Peyer's patch (tissue), 4 donors: ENCODE measurements at regions not wholly inside any gene's neighbourhood (a gene's known extent, or its start where the extent isn't known, plus 50 kb on each side); places are given as distances from the start of the nearest gene placed in this dataset.

Source experiments
- CTCF ChIP-seq, 6 experiments: fragments of 450-650 bp in 4 of 6; fragments of 200-600 bp in 2 of 6; sonication (generic) in 1 of 6; IDR thresholded peaks; one replicate each; pipeline ENCODE4 v1.5.1; 2017 to 2019; ENCODE audit warnings: antibody characterized with exemption in 6 of 6, mild to moderate bottlenecking in 3 of 6, moderate library complexity in 1 of 6
- POLR2A ChIP-seq, 2 donors: fragments of 450-650 bp; IDR thresholded peaks; one replicate each; pipeline ENCODE4 v1.5.1; 2017; ENCODE audit warnings: antibody characterized with exemption in 2 of 2, mild to moderate bottlenecking in 2 of 2, moderate library complexity in 2 of 2

DNA sequence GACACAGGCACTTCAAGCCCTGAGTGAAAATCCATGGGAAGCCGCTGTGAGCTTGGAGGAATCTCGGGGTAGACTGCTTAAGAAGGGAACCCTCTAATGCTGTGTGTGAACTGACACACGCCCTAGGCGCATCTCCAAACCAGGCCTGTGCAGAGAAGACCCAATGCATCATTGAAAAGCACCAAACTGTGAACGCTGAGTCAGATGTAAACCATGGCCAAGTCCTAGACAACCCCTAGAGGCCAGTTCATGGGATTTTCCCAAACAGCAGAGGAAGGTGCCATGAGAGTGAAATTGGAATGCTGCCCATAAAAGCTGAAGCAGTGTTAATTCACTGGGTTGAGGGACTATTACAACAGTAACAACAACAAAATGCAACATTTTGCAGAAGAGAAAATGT, 296.5 kb downstream of the SMOC2 start:
- TF ChIP-seq CTCF (IDR thresholded peaks at IDR 0.05), result no peak
- TF ChIP-seq POLR2A (IDR thresholded peaks at IDR 0.05), result no peak
